Testis (tissue), 2 donors: ENCODE measurements at regions not wholly inside any gene's neighbourhood (a gene's known extent, or its start where the extent isn't known, plus 50 kb on each side); places are given as distances from the start of the nearest gene placed in this dataset.

Experiments
- POLR2A ChIP-seq: fragments of 450-650 bp; IDR thresholded peaks from one replicate; pipeline ENCODE4 v1.6.1; 2017; ENCODE audit warnings: antibody characterized with exemption, mild to moderate bottlenecking, moderate library complexity
- TF ChIP-seq, protein P1 (sequence below), 3 experiments: fragments of 450-650 bp in 2 of 3; fragments of 200-600 bp in 1 of 3; sonication (generic) in 1 of 3; IDR thresholded peaks; one replicate each; pipeline ENCODE4 v1.5.1; 2016 to 2019; ENCODE audit warnings: antibody characterized with exemption in 3 of 3, mild to moderate bottlenecking in 2 of 3, moderate library complexity in 1 of 3

GRCh38 chr4:134282680-134283079, 81.1 kb upstream of the PABPC4L start:
- TF ChIP-seq, protein P1, sequence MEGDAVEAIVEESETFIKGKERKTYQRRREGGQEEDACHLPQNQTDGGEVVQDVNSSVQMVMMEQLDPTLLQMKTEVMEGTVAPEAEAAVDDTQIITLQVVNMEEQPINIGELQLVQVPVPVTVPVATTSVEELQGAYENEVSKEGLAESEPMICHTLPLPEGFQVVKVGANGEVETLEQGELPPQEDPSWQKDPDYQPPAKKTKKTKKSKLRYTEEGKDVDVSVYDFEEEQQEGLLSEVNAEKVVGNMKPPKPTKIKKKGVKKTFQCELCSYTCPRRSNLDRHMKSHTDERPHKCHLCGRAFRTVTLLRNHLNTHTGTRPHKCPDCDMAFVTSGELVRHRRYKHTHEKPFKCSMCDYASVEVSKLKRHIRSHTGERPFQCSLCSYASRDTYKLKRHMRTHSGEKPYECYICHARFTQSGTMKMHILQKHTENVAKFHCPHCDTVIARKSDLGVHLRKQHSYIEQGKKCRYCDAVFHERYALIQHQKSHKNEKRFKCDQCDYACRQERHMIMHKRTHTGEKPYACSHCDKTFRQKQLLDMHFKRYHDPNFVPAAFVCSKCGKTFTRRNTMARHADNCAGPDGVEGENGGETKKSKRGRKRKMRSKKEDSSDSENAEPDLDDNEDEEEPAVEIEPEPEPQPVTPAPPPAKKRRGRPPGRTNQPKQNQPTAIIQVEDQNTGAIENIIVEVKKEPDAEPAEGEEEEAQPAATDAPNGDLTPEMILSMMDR (IDR thresholded peaks at IDR 0.05): no peak
- TF ChIP-seq POLR2A: no peak
